NT2/D1 (cell line): ENCODE measurements at regions not wholly inside any gene's neighbourhood (a gene's known extent, or its start where the extent isn't known, plus 50 kb on each side); places are given as distances from the start of the nearest gene placed in this dataset.

Source experiments
- DNase-seq: peaks from one replicate; pipeline ENCODE4 v3.0.0-alpha.2; 2011; ENCODE audit warnings: low read depth, low spot score
- H3K27me3 ChIP-seq: 2 replicates; pipeline ENCODE4 v1.6.0; 2011; ENCODE audit warnings: mild to moderate bottlenecking; ENCODE audit not compliant: insufficient read length, insufficient read depth
- H3K36me3 ChIP-seq: 2 replicates; pipeline ENCODE4 v1.6.1; 2011; ENCODE audit warnings: mild to moderate bottlenecking, low read length, mixed read lengths; ENCODE audit not compliant: insufficient read depth, insufficient read length
- H3K4me1 ChIP-seq: 2 replicates; pipeline ENCODE4 v1.5.1; 2011; ENCODE audit not compliant: insufficient read depth, insufficient read length
- H3K4me3 ChIP-seq: 2 replicates; pipeline ENCODE4 v1.5.1; 2011; ENCODE audit warnings: low read depth; ENCODE audit not compliant: insufficient read length
- H3K9ac ChIP-seq: 2 replicates; pipeline ENCODE4 v1.6.0; 2011; ENCODE audit warnings: low read depth; ENCODE audit not compliant: insufficient read length
- H3K9me3 ChIP-seq: 2 replicates; pipeline ENCODE4 v1.5.1; 2011; ENCODE audit warnings: mild to moderate bottlenecking, low read length; ENCODE audit not compliant: insufficient read depth
- SUZ12 ChIP-seq: IDR thresholded peaks from 2 replicates; pipeline ENCODE4 v1.6.1; 2011; ENCODE audit not compliant: insufficient read length, insufficient read depth; ENCODE audit errors: extremely low read depth
- YY1 ChIP-seq: IDR thresholded peaks from 2 replicates; pipeline ENCODE4 v1.6.1; 2011; ENCODE audit not compliant: insufficient read length, insufficient read depth
- ZNF274 ChIP-seq: IDR thresholded peaks from 2 replicates; pipeline ENCODE4 v1.6.1; 2011; ENCODE audit warnings: mild to moderate bottlenecking, low read depth, low read length

GRCh38 chr5:2634399-2635176 is 116.9 kb downstream of the IRX2 start:
- Histone ChIP-seq H3K4me1 (no peaks in the 10 kb centered on the region), H3K9me3 (no peaks in the 10 kb centered on the region), H3K9ac (no peak overlapping the region), H3K27me3 (no peaks in the 10 kb centered on the region), H3K36me3 (no peaks in the 10 kb centered on the region), H3K4me3 (no peak overlapping the region)
- no peak for TF ChIP-seq SUZ12
- TF ChIP-seq ZNF274, result no peak
- no peak for TF ChIP-seq YY1
- peak; percentile 2 for DNase-seq

DNA sequence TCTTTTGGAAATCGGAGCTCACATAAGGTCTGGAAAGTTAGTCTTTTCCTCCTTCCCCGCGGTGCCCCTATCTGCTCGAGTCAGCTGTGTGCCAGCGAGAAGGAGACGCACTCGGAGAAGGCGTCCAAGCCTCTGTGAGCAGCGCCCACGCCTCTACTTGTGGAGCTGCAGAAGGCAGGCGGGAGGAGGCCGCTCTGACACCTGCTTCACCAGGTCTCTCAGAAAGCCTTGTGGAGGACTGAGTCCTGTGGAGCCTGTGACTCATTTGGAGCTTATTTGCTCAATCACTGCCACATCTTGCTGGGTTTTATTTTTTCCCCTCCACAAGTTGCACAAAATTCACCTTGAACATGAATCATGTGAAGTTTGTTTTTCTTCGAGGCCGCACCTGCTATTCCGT is 117.5 kb downstream of the IRX2 start:
- H3K9ac ChIP-seq, result no peak overlapping the region
- H3K4me3 ChIP-seq, result no peak overlapping the region
- TF ChIP-seq SUZ12 (no peak), ZNF274 (no peak), YY1 (no peak)
- H3K4me1 ChIP-seq, result peaks cover under 1% of the 10 kb centered on the region
- no peak for DNase-seq
- no peaks in the 10 kb centered on the region for H3K27me3 ChIP-seq
- H3K9me3 ChIP-seq, result no peaks in the 10 kb centered on the region
- no peaks in the 10 kb centered on the region for H3K36me3 ChIP-seq

DNA sequence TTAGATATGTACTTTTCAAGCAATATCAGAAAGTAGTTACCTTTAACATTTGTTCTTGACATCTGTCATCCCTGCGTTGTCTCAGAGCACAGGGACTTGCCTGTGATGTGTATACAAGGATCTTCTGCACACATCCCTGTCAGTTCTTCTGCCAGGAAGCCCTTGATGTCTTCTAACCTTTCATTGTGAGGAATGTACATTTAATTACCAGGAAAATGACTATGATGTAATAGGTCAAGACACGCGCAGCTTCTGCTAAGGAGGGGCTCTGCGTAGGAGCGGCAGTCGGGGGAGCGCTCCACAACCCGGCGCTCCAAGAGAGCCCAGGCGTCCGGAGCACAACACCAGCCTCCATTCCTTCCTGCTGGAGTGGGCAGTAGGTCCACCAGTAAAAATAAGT is 119.7 kb downstream of the IRX2 start:
- Histone ChIP-seq H3K9ac (no peak overlapping the region), H3K4me1 (peaks cover 6% of the 10 kb centered on the region), H3K9me3 (no peaks in the 10 kb centered on the region), H3K27me3 (no peaks in the 10 kb centered on the region), H3K36me3 (no peaks in the 10 kb centered on the region), H3K4me3 (no peak overlapping the region)
- no peak for TF ChIP-seq YY1
- no peak for TF ChIP-seq SUZ12
- no peak for TF ChIP-seq ZNF274
- no peak for DNase-seq

DNA sequence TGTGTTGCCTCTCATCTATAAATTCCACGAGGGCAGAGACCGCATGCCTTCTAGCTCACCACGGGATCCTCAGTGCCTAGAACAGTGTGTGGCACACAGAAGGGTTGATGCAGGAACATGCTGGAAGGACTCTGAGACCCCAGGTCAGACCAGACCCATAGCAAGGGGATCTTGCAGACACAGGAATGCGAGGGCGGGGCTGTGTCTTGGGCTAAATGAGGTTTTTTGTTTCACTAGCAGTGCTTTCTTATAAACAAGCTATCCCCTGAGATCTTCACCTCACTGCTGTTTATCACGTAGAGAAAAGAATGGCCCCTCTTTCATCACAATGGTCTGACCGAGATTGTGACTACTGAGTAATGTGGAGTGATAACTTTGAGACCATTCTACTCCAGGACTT is 122.4 kb downstream of the IRX2 start:
- Histone ChIP-seq H3K27me3 (no peaks in the 10 kb centered on the region), H3K4me3 (no peak overlapping the region), H3K9me3 (no peaks in the 10 kb centered on the region; the same call in 1 of the 2 replicates), H3K9ac (no peak overlapping the region), H3K36me3 (no peaks in the 10 kb centered on the region), H3K4me1 (peaks cover 6% of the 10 kb centered on the region)
- TF ChIP-seq SUZ12 (no peak), YY1 (no peak), ZNF274 (no peak)
- DNase-seq, result no peak

- Histone ChIP-seq H3K36me3 (no peaks in the 10 kb centered on the region), H3K27me3 (no peaks in the 10 kb centered on the region), H3K4me3 (no peak overlapping the region), H3K9me3 (no peaks in the 10 kb centered on the region; the same call in 1 of the 2 replicates), H3K4me1 (peaks cover 6% of the 10 kb centered on the region), H3K9ac (no peak overlapping the region)
- TF ChIP-seq ZNF274 (no peak), SUZ12 (no peak), YY1 (no peak)
- no peak for DNase-seq
Observed at GRCh38 chr5:2627867-2628266, 123.6 kb downstream of the IRX2 start.

GRCh38 chr5:2626572-2626971 is 124.9 kb downstream of the IRX2 start:
- Histone ChIP-seq H3K4me3 (no peak overlapping the region), H3K4me1 (peaks cover 8% of the 10 kb centered on the region), H3K27me3 (no peaks in the 10 kb centered on the region), H3K9me3 (no peaks in the 10 kb centered on the region; the same call in 1 of the 2 replicates), H3K36me3 (no peaks in the 10 kb centered on the region), H3K9ac (no peak overlapping the region)
- TF ChIP-seq YY1, result no peak
- no peak for TF ChIP-seq ZNF274
- no peak for TF ChIP-seq SUZ12
- no peak for DNase-seq

DNA sequence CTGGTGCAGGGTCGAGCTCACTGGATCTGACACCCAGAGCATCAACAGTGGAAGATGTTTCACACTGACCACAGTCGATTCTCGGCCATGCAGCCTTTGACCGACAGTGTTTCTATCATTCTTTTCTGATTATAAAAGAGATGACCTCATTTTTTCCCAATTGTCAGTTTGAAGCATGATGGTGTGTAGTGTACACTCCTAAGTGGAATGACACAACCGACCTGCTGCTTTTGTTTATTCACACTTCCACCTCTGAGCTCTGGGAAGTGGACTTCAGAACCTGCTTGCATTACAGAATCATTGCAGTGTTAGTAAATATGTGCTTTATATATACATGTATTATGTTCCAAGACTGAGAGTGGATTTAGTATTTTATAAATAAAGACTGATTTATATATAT is 128.6 kb downstream of the IRX2 start:
- H3K9ac ChIP-seq, result no peak overlapping the region
- H3K27me3 ChIP-seq, result no peaks in the 10 kb centered on the region
- no peak for TF ChIP-seq ZNF274
- no peak for TF ChIP-seq SUZ12
- no peak for TF ChIP-seq YY1
- H3K36me3 ChIP-seq, result no peaks in the 10 kb centered on the region
- peaks cover 2% of the 10 kb centered on the region for H3K4me1 ChIP-seq
- DNase-seq, result no peak
- H3K4me3 ChIP-seq, result no peak overlapping the region
- H3K9me3 ChIP-seq, result no peaks in the 10 kb centered on the region; the same call in 1 of the 2 replicates
